ENCODE measurements at regions not wholly inside any gene's neighbourhood (a gene's known extent, or its start where the extent isn't known, plus 50 kb on each side); places are given as distances from the start of the nearest gene placed in this dataset.

DNA sequence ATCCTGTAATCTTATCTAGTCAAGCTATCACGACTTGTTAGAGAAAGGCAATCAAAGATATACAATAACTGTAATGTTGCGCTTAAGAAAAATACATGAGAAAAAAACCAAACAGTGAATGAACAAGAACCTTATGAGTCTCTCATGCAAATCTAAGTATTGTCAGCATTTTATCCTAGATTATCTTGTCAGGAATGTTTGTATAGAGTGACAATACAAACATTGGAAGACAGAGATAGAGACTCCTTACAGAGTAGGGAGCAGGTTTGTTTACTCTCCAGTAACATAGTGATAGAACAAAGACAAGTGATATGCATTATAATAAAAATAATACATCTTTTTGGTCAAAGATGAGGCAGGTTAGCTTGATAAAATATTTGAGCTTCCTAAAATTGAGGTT lies 444.8 kb downstream of the SLITRK5 start:
- Histone ChIP-seq H3K27ac (ENCODE audit: low read depth, low read length) (no peak overlapping the region), H3K4me3 (ENCODE audit: low read depth, low read length) (no peak overlapping the region), H3K27me3 (ENCODE audit: control insufficient read depth, insufficient read depth, low read length) (no peaks in the 10 kb centered on the region), H3K9me3 (ENCODE audit: control insufficient read depth, insufficient read depth, low read length) (no peaks in the 10 kb centered on the region)
- ChIA-PET POLR2A (no interaction called here), CTCF (no interaction called here)
- TF ChIP-seq, protein P1, sequence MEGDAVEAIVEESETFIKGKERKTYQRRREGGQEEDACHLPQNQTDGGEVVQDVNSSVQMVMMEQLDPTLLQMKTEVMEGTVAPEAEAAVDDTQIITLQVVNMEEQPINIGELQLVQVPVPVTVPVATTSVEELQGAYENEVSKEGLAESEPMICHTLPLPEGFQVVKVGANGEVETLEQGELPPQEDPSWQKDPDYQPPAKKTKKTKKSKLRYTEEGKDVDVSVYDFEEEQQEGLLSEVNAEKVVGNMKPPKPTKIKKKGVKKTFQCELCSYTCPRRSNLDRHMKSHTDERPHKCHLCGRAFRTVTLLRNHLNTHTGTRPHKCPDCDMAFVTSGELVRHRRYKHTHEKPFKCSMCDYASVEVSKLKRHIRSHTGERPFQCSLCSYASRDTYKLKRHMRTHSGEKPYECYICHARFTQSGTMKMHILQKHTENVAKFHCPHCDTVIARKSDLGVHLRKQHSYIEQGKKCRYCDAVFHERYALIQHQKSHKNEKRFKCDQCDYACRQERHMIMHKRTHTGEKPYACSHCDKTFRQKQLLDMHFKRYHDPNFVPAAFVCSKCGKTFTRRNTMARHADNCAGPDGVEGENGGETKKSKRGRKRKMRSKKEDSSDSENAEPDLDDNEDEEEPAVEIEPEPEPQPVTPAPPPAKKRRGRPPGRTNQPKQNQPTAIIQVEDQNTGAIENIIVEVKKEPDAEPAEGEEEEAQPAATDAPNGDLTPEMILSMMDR (IDR thresholded peaks at IDR 0.05; ENCODE audit: low read depth, low read length) = no peak
- no peak for DNase-seq (ENCODE audit: low read depth, low spot score)

DNA sequence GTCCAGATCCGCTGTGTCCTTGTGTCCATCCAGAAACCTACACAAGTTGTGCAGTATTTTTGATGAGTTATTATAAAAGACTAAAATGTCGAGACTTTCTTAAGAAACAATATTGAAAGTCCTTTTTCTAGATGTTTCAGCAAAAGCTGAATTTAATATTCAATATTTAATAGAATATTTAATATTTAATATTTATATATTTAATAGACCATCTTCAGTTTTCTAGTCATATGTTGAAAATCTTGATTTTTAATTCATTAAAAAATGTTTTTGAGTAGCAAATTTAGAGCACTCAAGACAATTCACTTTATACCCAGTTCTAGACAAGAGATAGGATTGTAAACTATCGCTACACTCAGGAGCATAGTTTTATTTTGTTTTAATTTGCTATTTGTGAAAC lies 447.8 kb downstream of the SLITRK5 start:
- POLR2A ChIA-PET = no interaction called here
- Histone ChIP-seq H3K9me3 (ENCODE audit: control insufficient read depth, insufficient read depth, low read length) (no peaks in the 10 kb centered on the region), H3K27ac (ENCODE audit: low read depth, low read length) (no peak overlapping the region), H3K27me3 (ENCODE audit: control insufficient read depth, insufficient read depth, low read length) (no peaks in the 10 kb centered on the region), H3K4me3 (ENCODE audit: low read depth, low read length) (no peak overlapping the region)
- CTCF ChIA-PET = no interaction called here
- DNase-seq (ENCODE audit: low read depth, low spot score) = no peak
- TF ChIP-seq, protein P1 (IDR thresholded peaks at IDR 0.05; ENCODE audit: low read depth, low read length) = no peak

DNA sequence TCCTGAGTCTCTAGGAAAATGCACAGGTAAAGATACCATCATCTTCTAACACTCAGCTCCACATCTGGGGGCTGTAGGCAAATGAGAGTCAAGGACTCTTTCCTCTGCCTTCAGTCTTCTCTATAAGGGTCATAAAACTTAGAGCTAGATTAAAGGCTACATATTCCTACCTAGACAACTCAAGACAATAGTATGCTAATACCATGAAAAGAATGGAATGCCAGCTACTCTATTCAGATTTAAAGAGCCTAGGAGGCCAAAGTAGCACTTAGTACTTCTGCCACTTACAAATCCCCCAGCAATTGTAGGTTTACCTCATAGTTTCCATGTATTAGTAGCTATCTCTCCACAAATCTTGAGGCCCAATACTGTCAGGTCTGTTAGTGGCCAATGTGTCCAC lies 453.0 kb downstream of the SLITRK5 start:
- no peaks in the 10 kb centered on the region for H3K27me3 ChIP-seq (ENCODE audit: control insufficient read depth, insufficient read depth, low read length)
- H3K9me3 ChIP-seq (ENCODE audit: control insufficient read depth, insufficient read depth, low read length) = no peaks in the 10 kb centered on the region
- ChIA-PET POLR2A (no interaction called here), CTCF (no interaction called here)
- DNase-seq (ENCODE audit: low read depth, low spot score) = no peak
- TF ChIP-seq, protein P1 (IDR thresholded peaks at IDR 0.05; ENCODE audit: low read depth, low read length) = no peak
- H3K27ac ChIP-seq (ENCODE audit: low read depth, low read length) = no peak overlapping the region
- H3K4me3 ChIP-seq (ENCODE audit: low read depth, low read length) = no peak overlapping the region

DNA sequence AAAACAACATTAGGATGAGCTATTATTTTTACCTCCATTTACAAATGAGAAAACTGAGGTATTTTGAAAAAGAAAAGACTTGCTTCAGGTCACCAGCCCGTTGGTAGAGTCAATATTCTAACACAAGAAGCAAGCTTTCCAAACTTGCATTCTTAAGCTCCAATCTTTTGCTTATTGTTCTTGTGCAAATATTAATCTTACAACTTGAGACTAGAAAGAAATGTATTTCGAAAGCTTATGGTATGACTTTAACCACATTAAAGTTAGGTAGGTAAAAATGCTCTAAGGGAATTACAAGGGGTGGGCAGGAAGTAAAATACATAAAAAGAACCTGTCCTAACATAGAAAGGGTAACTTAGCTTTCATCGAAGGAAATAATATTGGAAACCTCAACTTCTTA lies 453.9 kb downstream of the SLITRK5 start:
- no peaks in the 10 kb centered on the region for H3K9me3 ChIP-seq (ENCODE audit: control insufficient read depth, insufficient read depth, low read length)
- DNase-seq (ENCODE audit: low read depth, low spot score) = no peak
- CTCF ChIA-PET = no interaction called here
- no peaks in the 10 kb centered on the region for H3K27me3 ChIP-seq (ENCODE audit: control insufficient read depth, insufficient read depth, low read length)
- H3K4me3 ChIP-seq (ENCODE audit: low read depth, low read length) = no peak overlapping the region
- H3K27ac ChIP-seq (ENCODE audit: low read depth, low read length) = no peak overlapping the region
- POLR2A ChIA-PET = no interaction called here
- TF ChIP-seq, protein P1 (IDR thresholded peaks at IDR 0.05; ENCODE audit: low read depth, low read length) = no peak

DNA sequence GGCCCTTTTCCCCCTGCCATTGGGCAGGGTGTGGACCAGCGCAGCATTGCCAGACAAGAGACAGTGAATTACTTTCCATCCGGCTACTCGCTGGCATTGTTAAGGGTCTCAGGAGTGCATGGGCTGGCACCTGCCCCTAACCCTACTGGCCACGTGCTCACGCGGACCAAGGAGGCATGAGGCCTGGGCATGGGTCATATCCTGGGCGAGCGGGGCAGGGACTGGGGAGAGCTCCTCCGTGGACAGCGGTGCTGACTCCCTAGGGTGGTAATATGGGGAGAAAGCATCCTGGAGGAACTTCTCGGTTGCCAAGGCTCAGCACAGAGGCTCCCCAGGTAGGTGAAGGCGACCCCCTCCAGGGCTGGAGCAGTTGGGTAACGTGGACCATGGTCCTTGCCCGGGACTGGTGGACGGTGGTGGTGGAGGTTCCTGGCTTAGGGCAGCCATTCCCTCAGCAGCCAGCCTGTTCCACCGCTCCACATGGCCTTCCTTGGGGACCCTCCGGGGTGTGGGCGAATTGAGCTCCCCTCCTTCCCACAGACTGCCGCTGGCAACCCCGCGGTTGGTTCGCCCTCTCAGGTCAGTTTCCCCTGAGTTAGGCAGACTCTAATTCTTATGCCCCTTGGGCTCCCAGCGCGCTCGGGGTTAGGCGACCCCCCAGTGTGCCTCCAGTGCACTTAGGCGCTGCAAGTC lies 465.1 kb downstream of the SLITRK5 start:
- no peaks in the 10 kb centered on the region for H3K27me3 ChIP-seq (ENCODE audit: control insufficient read depth, insufficient read depth, low read length)
- H3K4me3 ChIP-seq (ENCODE audit: low read depth, low read length) = no peak overlapping the region
- peaks cover 9% of the 10 kb centered on the region for H3K9me3 ChIP-seq (ENCODE audit: control insufficient read depth, insufficient read depth, low read length)
- CTCF ChIA-PET = no interaction called here
- TF ChIP-seq, protein P1 (IDR thresholded peaks at IDR 0.05; ENCODE audit: low read depth, low read length) = no peak
- H3K27ac ChIP-seq (ENCODE audit: low read depth, low read length) = no peak overlapping the region
- POLR2A ChIA-PET = no interaction called here
- no peak for DNase-seq (ENCODE audit: low read depth, low spot score)

Data from AG04450 (cell line).